Superior temporal gyrus (tissue), 1 donor: ENCODE measurements at regions not wholly inside any gene's neighbourhood (a gene's known extent, or its start where the extent isn't known, plus 50 kb on each side); places are given as distances from the start of the nearest gene placed in this dataset.
A peak's percentile ranks its signal among the peaks of the same experiment; 100 is the strongest.

Source experiments
- DNase-seq: peaks from one replicate; pipeline ENCODE4 v3.0.0-alpha.2; 2016; ENCODE audit errors: extremely low spot score

GRCh38 chr3:72437661-72438406 lies 410.4 kb downstream of the SHQ1 start:
- no peak for DNase-seq

DNA sequence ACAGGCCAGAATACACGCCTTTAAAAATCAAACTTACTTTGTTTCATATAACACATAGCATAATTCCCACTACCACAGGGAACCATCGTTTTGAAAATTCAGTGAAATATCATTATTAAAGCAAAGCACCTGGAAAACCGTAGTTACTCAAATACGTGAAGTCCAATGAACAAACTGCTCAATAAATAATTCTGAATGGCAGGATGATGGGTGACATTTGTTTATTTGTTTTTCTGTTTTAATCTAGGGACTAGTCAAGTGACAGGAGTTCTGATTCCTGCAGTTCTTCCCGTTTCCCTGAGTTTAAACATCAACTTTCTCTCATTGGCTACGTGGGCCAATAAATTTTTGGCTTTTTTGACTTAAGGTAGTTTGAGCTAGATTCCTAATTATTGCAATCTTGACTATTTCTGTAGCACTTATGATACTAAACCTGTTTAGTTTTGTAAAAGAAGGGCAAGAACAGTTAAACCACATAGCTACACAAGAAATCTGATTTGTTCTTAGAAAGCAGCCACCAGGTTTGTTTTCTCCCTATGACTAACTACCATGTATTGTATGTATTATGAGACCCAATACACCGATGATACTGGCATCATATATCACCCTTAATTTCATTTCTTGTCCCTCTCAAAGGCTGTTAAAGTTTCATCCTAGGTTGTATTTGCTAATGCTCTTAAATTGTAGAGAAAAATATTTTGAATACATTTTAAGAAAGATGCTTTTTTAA lies 411.2 kb downstream of the SHQ1 start:
- DNase-seq, result no peak

DNA sequence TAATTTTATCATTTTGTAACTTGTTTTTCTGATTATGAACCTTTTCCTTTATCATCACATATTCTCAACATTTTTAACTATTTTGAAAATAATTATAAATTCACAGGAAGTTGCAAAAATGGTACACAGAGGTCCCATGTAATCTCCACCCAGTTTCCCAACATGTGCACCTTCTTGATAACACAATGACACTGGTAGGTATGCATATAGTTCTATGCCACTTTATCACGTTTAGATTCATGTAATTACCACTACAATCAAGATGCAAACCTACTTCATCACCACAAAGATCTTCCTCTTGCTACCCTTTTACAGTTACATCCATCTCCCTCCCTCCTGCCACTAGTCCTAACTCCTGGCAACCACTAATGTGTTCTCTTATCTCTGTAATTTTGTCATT lies 413.9 kb downstream of the SHQ1 start:
- no peak for DNase-seq

- DNase-seq, result no peak
Observed at GRCh38 chr3:72432246-72432645, 416.0 kb downstream of the SHQ1 start.

DNA sequence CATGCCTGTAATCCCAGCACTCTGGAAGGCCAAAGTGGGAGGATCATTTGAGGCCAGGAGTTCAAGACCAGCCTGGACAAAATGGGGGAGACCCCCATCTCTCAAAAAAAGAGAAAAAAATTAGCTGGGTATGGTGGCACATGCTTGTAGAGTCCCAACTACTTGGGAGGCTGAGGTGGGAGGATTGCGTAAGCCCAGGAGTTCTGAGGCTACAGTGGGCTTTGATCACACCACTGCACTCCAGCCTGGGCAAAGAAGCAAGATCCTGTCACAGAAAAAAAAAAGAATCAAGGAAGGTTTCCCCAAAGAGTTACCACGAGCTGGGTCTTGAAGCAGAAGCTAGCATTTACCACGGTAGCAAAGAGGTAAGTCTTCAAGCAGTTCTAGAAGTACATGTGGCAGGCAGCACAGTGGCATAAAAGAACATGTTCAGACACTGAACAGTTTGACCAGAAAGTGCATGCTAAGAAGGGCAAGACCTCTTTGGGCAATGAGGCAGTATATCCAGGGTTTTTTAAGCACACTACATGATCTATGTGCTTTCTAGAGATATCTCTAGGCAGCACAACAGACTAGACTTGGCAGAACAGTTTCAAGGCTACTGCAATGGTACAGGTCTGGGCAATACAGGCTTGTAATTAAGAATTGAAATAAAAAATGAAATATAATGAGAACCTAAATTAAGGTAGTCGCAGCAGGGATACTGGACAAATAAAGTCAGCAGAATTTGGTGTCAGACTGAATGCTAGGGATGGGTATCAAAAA lies 418.5 kb downstream of the SHQ1 start:
- DNase-seq, result no peak

DNA sequence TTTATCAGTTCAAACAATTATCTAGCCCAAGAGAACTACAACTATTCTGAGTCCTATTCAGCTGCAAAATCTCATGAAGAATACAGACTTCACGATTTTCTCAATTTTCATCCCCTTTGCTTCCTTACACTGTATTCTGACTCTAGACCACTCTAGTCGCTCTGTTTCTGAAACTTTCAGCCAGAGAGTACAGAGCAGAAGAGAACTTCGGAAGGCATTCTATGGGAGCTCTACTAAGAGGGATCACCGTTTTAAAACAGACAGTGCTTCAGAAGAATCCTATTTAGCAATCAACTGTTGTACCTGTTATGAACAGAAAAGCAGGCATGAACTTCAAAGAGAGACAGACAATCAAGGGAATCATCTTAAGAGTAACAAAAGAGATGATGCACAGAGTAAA lies 419.4 kb downstream of the SHQ1 start:
- DNase-seq, result no peak

DNA sequence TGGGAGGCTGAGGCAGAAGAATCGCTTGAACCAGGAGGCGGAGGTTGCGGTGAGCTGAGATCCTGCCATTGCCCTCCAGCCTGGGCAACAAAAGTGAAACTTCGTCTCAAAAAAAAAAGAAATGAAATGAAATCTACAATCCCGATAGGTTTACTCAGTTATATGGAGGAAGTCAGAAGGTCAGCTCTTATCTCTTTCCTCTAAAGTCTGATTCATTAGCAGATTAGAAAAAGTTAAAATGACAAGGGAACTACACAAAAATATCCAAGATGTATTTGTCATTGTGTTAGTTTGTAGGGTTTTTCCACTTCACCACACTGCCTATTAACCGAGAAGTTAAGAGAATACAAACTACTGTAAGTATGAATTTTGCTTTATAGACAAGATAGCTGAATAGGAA lies 420.6 kb downstream of the SHQ1 start:
- no peak for DNase-seq

DNA sequence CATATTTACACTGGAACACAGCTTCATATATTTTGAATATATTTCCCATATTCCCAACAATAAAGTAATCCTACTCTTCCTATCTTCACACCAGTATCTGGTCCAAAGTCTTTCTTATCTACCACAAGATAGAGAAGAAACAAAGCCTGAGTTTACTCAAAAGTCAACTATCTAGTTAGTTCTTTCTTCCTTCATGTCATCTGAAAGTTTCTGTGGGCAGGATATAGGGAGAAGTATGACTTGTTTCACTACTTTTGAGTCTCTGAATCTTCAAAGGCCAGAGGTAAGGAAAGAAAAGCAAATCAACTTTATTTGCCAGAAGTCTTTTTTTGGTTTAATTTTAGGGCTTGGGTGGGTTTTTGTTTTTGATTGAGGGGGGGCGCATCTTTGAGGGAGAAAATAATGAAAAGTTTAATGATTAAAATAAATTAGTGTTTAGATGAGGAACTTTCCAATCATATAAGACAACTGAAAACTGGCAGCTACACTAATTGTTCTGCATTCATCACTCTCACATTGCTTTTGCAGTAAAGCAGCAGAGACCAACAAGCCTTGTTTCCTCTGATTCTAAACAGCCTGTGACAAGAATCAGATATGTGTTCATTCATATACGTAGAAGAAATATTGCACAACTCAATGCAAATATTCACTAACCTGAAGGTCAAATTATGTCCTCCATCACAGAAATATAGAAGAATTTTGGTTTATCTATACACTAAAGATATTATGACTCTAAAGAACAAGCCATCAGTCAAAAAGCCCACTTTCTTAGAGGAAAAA lies 421.4 kb downstream of the SHQ1 start:
- no peak for DNase-seq

DNA sequence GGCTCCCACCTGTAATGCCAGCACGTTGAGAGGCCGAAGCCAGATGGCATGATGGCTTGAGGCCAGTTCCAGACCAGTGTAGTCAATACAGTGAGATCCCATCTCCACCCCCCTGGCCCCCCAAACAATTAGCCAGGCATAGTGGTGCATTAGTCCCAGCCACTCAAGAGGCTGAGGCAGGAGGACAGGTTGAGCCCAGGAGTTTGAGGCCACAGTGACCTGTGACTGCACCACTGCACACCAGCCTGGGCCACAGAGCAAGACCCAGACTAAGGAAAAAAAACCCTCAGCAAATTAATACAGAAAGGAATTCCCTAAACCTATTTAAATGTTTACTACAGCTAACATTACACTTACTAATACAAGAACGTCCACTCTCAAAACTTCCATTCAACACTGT lies 424.6 kb downstream of the SHQ1 start:
- DNase-seq, result no peak

- DNase-seq, result no peak
Observed at GRCh38 chr3:72421786-72422185, 426.5 kb downstream of the SHQ1 start.

DNA sequence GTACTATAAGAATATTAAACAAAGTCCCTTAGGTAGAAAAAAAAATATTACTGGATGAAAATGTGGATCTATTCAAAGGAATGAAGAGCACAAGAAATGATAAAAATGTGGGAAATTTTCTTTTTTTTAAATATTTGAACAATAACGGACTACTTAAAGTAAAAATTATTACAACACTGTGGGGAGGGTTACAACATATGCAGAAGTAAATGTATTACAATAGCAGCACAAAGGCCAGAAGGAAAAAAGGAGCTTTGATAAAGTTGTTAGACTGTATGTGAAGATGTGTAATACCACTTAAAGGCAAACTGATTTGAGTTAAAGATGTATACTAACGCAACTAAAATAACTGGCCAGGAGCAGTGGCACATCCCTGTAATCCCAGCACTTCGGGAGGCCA lies 427.1 kb downstream of the SHQ1 start:
- DNase-seq, result no peak

GRCh38 chr3:72418856-72419255 lies 429.4 kb downstream of the SHQ1 start:
- no peak for DNase-seq

DNA sequence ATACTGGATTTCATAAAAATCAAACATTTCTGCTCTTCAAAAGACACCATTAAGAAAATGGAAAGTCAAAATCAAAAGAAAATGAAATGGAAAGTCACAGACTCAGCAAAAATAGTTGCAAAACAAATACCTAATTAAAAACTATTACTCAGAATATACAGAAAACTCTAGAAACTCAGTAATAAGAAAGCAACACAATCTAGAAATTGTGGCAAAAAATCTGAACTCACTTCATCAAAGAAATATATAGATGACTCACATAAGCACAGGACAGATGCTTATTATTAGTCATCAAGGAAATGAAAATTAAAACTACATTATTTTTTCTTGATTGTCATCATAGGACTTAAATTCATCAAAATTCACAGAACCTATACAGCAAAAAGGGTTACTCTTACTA lies 430.0 kb downstream of the SHQ1 start:
- no peak for DNase-seq

- DNase-seq, result no peak
Observed at GRCh38 chr3:72414481-72415016, 433.7 kb downstream of the SHQ1 start.

DNA sequence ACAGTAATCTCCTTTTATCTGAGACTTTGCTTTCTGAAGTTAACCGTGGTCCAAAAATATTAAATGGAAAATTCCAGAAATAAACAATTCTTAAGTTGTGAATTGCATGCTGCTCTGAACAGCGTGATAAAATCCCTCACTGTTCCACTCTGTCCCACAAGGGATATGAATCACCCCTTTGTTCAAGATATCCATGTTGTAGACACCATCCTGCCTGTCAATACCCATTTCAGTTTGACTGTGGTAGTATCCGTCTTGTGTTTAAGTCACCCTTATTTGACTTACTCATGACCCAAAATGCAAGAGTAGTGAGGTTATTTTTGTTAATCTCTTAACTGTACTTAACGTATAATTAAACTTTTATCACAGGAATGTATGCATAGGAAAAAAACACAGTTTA lies 435.0 kb downstream of the SHQ1 start:
- peak; percentile 87 for DNase-seq

DNA sequence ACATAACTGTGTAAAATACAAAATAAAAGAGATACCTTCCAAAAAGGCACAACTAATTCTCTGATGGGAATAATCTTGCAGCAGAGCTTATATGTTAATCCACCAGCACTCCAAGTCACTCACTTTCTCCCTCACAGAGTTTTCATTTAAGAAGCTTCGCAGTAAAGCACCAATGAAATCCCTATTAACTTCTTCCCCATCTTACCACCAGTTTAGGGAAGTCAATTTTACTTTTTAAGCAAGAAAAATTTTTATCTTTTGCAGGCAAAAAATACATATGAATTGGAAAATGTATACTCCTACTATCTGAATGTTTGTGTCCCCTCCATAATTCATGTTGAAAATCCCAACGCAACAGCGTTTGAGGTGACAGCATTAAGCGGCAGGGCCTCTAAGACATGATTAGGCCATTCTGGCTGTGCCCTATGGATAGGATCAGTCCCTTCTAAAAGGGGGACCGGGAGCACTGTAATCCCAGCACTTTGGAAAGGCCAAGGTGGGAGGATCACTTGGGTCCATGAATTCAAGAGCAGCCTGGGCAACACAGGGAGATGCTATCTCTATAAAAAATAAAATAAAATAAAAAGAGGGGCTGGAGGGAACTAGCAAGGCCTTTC lies 435.8 kb downstream of the SHQ1 start:
- DNase-seq, result no peak

GRCh38 chr3:72411843-72412242 lies 436.4 kb downstream of the SHQ1 start:
- DNase-seq, result peak; percentile 51

DNA sequence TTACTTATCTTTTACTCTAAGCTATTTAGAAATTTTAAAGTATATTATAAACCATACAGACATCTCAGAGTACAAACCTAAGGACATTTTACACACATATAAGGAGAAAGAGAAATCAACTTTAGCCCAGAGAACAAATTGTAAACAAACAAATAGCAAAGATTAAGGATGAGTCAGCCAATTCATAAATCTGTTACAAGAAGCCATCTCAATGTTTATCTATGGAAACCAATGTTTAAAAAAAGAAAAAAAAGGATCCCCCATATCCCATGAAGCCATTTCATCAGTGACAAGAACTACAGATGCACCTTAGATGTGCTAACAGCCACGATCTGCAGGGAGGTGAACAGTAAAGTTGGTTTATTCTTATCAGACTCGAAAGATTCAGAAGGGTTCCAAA lies 437.1 kb downstream of the SHQ1 start:
- DNase-seq, result no peak

- no peak for DNase-seq
Observed at GRCh38 chr3:72408983-72409779, 439.1 kb downstream of the SHQ1 start.

GRCh38 chr3:72407766-72408165 lies 440.5 kb downstream of the SHQ1 start:
- DNase-seq, result no peak
